WTC11 (cell line): ENCODE measurements at regions not wholly inside any gene's neighbourhood (a gene's known extent, or its start where the extent isn't known, plus 50 kb on each side); places are given as distances from the start of the nearest gene placed in this dataset.

Experiments
- ATAC-seq: fragments of 200-7000 bp; cut with Tn5 transposase; 2 replicates; pipeline ENCODE4 v1.10.0; 2021; ENCODE audit warnings: mild to moderate bottlenecking, moderate library complexity
- CTCF ChIA-PET: fragments of 300-600 bp; sonication (Branson Sonifier 250); formaldehyde crosslinking; loops from one replicate; lab custom pipeline; 2021; ENCODE audit warnings: antibody characterized with exemption; lab: Charles Lee
- POLR2A ChIA-PET: fragments of 350-600 bp; sonication (Branson Sonifier 250); formaldehyde crosslinking; loops from one replicate; lab custom pipeline; 2021; ENCODE audit warnings: antibody characterized with exemption; lab: Charles Lee
- DNase-seq: peaks from one replicate; pipeline ENCODE4 v3.0.0; 2021; ENCODE audit warnings: low spot score
- H3K27ac Mint-ChIP-seq: 2 replicates; pipeline ENCODE4 v1.8.0; 2021; ENCODE audit warnings: mixed read lengths
- H3K27me3 Mint-ChIP-seq: 2 replicates; pipeline ENCODE4 v1.8.0; 2021; ENCODE audit warnings: low read depth, mild to moderate bottlenecking, moderate library complexity, mixed read lengths
- H3K36me3 Mint-ChIP-seq: 2 replicates; pipeline ENCODE4 v1.8.0; 2021; ENCODE audit warnings: mixed read lengths
- H3K4me1 Mint-ChIP-seq: 2 replicates; pipeline ENCODE4 v1.8.0; 2022; ENCODE audit warnings: mixed read lengths
- H3K4me3 Mint-ChIP-seq: 2 replicates; pipeline ENCODE4 v1.8.0; 2021; ENCODE audit warnings: mild to moderate bottlenecking, moderate library complexity, mixed read lengths
- H3K9me3 Mint-ChIP-seq: 2 replicates; pipeline ENCODE4 v1.8.0; 2021; ENCODE audit warnings: mixed read lengths
- ATF2 ChIP-seq: sonication (generic); formaldehyde crosslinking; IDR thresholded peaks from 2 replicates; pipeline ENCODE4 v1.8.1; 2022; ENCODE audit warnings: low read depth, missing genetic modification reagents, borderline replicate concordance
- CBFB ChIP-seq: sonication (generic); formaldehyde crosslinking; IDR thresholded peaks from 2 replicates; pipeline ENCODE4 v1.8.1; 2022; ENCODE audit warnings: mild to moderate bottlenecking, low read depth, missing genetic modification reagents
- CREB1 ChIP-seq: sonication (generic); formaldehyde crosslinking; IDR thresholded peaks from 2 replicates; pipeline ENCODE4 v1.8.0; 2023; ENCODE audit warnings: mild to moderate bottlenecking, missing genetic modification reagents
- ETV6 ChIP-seq: sonication (generic); formaldehyde crosslinking; IDR thresholded peaks from 2 replicates; pipeline ENCODE4 v1.8.1; 2022; ENCODE audit warnings: mild to moderate bottlenecking, missing genetic modification reagents
- FOXK1 ChIP-seq: sonication (generic); formaldehyde crosslinking; IDR thresholded peaks from 2 replicates; pipeline ENCODE4 v1.8.0; 2022; ENCODE audit warnings: mild to moderate bottlenecking, moderate library complexity, missing genetic modification reagents
- HMGA2 ChIP-seq: fragments of 250-450 bp; sonication (Bioruptor Pico); IDR thresholded peaks from 2 replicates; pipeline ENCODE4 v1.4.0; 2021; ENCODE audit warnings: mild to moderate bottlenecking, moderate library complexity
- NFATC4 ChIP-seq: fragments of 250-450 bp; sonication (Bioruptor Pico); IDR thresholded peaks from 2 replicates; pipeline ENCODE4 v1.9.0; 2021; ENCODE audit warnings: mild to moderate bottlenecking
- NFE2L1 ChIP-seq: sonication (generic); formaldehyde crosslinking; IDR thresholded peaks from 2 replicates; pipeline ENCODE4 v1.8.1; 2023; ENCODE audit warnings: missing genetic modification reagents
- NR1H2 ChIP-seq: sonication (generic); formaldehyde crosslinking; IDR thresholded peaks from 2 replicates; pipeline ENCODE4 v1.9.0; 2021; ENCODE audit warnings: mild to moderate bottlenecking, moderate library complexity, missing genetic modification reagents
- RELA ChIP-seq: sonication (generic); formaldehyde crosslinking; IDR thresholded peaks from 2 replicates; pipeline ENCODE4 v1.8.1; 2022; ENCODE audit warnings: missing genetic modification reagents, mild to moderate bottlenecking, borderline replicate concordance
- ZNF219 ChIP-seq: sonication (generic); formaldehyde crosslinking; IDR thresholded peaks from 2 replicates; pipeline ENCODE4 v1.8.0; 2023; ENCODE audit warnings: missing genetic modification reagents, mild to moderate bottlenecking, borderline replicate concordance
- ZNF281 ChIP-seq: sonication (generic); formaldehyde crosslinking; IDR thresholded peaks from 2 replicates; pipeline ENCODE4 v1.8.0; 2023; ENCODE audit warnings: mild to moderate bottlenecking, missing genetic modification reagents
- ZNF317 ChIP-seq: sonication (generic); formaldehyde crosslinking; IDR thresholded peaks from 2 replicates; pipeline ENCODE4 v1.8.1; 2023; ENCODE audit warnings: low read depth, mild to moderate bottlenecking, moderate library complexity, missing genetic modification reagents, borderline replicate concordance
- ZNF671 ChIP-seq: fragments of 250-450 bp; sonication (Bioruptor Pico); IDR thresholded peaks from 2 replicates; pipeline ENCODE4 v1.8.0; 2021; ENCODE audit warnings: mild to moderate bottlenecking
- TF ChIP-seq, protein P1 (sequence below): sonication (generic); formaldehyde crosslinking; IDR thresholded peaks from 2 replicates; pipeline ENCODE4 v1.8.1; 2023; ENCODE audit warnings: mild to moderate bottlenecking, missing genetic modification reagents
- TF ChIP-seq, protein P2 (sequence below): sonication (generic); formaldehyde crosslinking; IDR thresholded peaks from 2 replicates; pipeline ENCODE4 v1.8.1; 2022; ENCODE audit warnings: mild to moderate bottlenecking, missing genetic modification reagents, moderate library complexity, borderline replicate concordance
- TF ChIP-seq, protein P3 (sequence below): fragments of 250-450 bp; sonication (Bioruptor Pico); conservative IDR thresholded peaks from 2 replicates; pipeline ENCODE4 v1.9.0; 2021; ENCODE audit warnings: mild to moderate bottlenecking
- TF ChIP-seq, protein P4 (sequence below): sonication (generic); formaldehyde crosslinking; IDR thresholded peaks from 2 replicates; pipeline ENCODE4 v1.8.1; 2022; ENCODE audit warnings: low read depth, mild to moderate bottlenecking, moderate library complexity, missing genetic modification reagents, borderline replicate concordance
- TF ChIP-seq, protein P5 (sequence below): fragments of 250-450 bp; sonication (Bioruptor Pico); IDR thresholded peaks from 2 replicates; pipeline ENCODE4 v1.9.0; 2021; ENCODE audit warnings: mild to moderate bottlenecking

- TF ChIP-seq, protein P1, sequence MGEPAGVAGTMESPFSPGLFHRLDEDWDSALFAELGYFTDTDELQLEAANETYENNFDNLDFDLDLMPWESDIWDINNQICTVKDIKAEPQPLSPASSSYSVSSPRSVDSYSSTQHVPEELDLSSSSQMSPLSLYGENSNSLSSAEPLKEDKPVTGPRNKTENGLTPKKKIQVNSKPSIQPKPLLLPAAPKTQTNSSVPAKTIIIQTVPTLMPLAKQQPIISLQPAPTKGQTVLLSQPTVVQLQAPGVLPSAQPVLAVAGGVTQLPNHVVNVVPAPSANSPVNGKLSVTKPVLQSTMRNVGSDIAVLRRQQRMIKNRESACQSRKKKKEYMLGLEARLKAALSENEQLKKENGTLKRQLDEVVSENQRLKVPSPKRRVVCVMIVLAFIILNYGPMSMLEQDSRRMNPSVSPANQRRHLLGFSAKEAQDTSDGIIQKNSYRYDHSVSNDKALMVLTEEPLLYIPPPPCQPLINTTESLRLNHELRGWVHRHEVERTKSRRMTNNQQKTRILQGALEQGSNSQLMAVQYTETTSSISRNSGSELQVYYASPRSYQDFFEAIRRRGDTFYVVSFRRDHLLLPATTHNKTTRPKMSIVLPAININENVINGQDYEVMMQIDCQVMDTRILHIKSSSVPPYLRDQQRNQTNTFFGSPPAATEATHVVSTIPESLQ (CRISPR knock-in tag): no peak
- TF ChIP-seq RELA (CRISPR knock-in tag): no peak
- TF ChIP-seq, protein P2, sequence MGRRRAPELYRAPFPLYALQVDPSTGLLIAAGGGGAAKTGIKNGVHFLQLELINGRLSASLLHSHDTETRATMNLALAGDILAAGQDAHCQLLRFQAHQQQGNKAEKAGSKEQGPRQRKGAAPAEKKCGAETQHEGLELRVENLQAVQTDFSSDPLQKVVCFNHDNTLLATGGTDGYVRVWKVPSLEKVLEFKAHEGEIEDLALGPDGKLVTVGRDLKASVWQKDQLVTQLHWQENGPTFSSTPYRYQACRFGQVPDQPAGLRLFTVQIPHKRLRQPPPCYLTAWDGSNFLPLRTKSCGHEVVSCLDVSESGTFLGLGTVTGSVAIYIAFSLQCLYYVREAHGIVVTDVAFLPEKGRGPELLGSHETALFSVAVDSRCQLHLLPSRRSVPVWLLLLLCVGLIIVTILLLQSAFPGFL: no peak
- TF ChIP-seq NFE2L1: no peak
- TF ChIP-seq HMGA2 (CRISPR knock-in tag): no peak
- no peak for TF ChIP-seq ZNF671 (CRISPR knock-in tag)
- TF ChIP-seq CREB1 (CRISPR knock-in tag): no peak
- TF ChIP-seq, protein P3, sequence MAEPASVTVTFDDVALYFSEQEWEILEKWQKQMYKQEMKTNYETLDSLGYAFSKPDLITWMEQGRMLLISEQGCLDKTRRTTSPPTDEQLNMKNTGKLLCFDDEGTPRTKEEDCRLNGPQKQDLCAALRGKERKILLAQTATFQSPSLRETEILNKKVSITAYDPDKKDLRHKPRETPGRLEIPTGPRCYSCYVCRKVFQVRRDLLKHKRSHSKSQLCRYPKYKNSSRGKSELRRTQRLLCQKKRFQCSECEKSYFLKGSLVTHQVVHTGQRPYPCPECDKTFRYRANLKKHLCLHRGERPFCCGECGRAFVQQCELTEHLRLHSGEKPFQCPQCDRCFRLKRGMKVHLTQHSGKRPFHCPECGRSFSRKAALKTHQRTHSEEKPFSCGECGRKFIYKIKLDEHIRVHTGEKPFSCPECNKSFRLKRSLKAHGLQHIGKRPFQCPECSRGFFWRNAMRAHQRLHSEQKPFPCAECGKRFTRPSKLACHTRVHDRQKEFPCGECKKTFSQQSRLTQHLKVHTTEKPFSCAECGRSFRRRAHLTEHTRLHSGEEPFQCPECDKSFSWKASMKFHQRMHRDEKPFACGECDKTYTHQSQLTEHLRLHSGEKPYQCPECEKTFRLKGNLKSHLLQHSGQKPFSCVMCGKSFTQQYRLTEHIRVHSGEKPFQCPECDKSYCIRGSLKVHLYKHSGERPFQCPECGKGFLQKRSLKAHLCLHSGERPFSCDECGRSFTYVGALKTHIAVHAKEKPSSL (CRISPR knock-in tag): no peak
- TF ChIP-seq, all 79 proteins: peak for 0
- POLR2A ChIA-PET: no interaction called here
- H3K27me3 Mint-ChIP-seq: no peaks in the 10 kb centered on the region
- H3K36me3 Mint-ChIP-seq: no peaks in the 10 kb centered on the region
- H3K4me3 Mint-ChIP-seq: no peak overlapping the region
- CTCF ChIA-PET: interaction anchor here (0.9 to 1.0 kb wide), 2 partner anchors 420 to 442 kb away, joined by 3 to 4 read pairs; no protein-coding TSS in a partner anchor
- no peak for DNase-seq
- peak; percentile 32; the same call in 1 of the 2 replicates for ATAC-seq
- no peak overlapping the region for H3K27ac Mint-ChIP-seq
- H3K4me1 Mint-ChIP-seq: peaks cover 4% of the 10 kb centered on the region
- peaks cover 5% of the 10 kb centered on the region; the same call in 1 of the 2 replicates for H3K9me3 Mint-ChIP-seq
These were observed 101.0 kb upstream of the DTNBP1 start for GRCh38 chr6:15763837-15764236.

- ChIA-PET POLR2A (no interaction called here), CTCF (interaction anchor here (1.0 kb wide), 1 partner anchor 442 kb away, joined by 4 read pairs; no protein-coding TSS in a partner anchor)
- Mint-ChIP-seq H3K27me3 (no peaks in the 10 kb centered on the region), H3K4me3 (no peak overlapping the region), H3K36me3 (no peaks in the 10 kb centered on the region), H3K27ac (no peak overlapping the region), H3K9me3 (peaks cover 6% of the 10 kb centered on the region), H3K4me1 (peaks cover 4% of the 10 kb centered on the region)
- ATAC-seq: no peak
- no peak for DNase-seq
- TF ChIP-seq ETV6 (CRISPR knock-in tag) (no peak), ZNF317 (CRISPR knock-in tag) (no peak), ZNF219 (CRISPR knock-in tag) (no peak), FOXK1 (CRISPR knock-in tag) (no peak), NFATC4 (no peak), CBFB (no peak), ATF2 (CRISPR knock-in tag) (no peak), ZNF281 (CRISPR knock-in tag) (no peak), NR1H2 (CRISPR knock-in tag) (no peak)
- TF ChIP-seq, protein P4, sequence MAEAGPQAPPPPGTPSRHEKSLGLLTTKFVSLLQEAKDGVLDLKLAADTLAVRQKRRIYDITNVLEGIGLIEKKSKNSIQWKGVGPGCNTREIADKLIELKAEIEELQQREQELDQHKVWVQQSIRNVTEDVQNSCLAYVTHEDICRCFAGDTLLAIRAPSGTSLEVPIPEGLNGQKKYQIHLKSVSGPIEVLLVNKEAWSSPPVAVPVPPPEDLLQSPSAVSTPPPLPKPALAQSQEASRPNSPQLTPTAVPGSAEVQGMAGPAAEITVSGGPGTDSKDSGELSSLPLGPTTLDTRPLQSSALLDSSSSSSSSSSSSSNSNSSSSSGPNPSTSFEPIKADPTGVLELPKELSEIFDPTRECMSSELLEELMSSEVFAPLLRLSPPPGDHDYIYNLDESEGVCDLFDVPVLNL (CRISPR knock-in tag): no peak
- TF ChIP-seq, protein P5, sequence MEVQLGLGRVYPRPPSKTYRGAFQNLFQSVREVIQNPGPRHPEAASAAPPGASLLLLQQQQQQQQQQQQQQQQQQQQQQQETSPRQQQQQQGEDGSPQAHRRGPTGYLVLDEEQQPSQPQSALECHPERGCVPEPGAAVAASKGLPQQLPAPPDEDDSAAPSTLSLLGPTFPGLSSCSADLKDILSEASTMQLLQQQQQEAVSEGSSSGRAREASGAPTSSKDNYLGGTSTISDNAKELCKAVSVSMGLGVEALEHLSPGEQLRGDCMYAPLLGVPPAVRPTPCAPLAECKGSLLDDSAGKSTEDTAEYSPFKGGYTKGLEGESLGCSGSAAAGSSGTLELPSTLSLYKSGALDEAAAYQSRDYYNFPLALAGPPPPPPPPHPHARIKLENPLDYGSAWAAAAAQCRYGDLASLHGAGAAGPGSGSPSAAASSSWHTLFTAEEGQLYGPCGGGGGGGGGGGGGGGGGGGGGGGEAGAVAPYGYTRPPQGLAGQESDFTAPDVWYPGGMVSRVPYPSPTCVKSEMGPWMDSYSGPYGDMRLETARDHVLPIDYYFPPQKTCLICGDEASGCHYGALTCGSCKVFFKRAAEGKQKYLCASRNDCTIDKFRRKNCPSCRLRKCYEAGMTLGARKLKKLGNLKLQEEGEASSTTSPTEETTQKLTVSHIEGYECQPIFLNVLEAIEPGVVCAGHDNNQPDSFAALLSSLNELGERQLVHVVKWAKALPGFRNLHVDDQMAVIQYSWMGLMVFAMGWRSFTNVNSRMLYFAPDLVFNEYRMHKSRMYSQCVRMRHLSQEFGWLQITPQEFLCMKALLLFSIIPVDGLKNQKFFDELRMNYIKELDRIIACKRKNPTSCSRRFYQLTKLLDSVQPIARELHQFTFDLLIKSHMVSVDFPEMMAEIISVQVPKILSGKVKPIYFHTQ (CRISPR knock-in tag): no peak
These were observed 100.5 kb upstream of the DTNBP1 start for GRCh38 chr6:15763364-15763763.
